ENCODE measurements at regions not wholly inside any gene's neighbourhood (a gene's known extent, or its start where the extent isn't known, plus 50 kb on each side); places are given as distances from the start of the nearest gene placed in this dataset.

DNA sequence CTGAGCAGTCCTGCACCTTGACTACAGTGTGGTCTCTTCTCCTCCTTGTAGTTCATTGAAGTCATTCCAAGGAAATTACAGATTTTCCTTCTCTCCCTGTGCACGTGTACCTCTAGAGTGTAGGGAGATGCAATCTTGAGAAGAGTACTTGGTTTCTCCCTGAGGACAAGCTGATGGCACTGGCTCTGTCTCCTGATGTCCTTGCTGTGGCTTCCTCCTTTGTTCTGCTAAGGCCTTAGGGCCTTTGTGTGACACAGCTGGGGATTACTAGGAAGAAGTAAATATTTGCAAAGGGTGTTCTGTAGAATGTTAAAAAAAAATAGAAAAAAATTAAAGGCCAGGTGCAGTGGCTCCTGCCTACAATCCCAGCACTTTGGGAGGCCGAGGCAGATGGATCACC lies 66.2 kb upstream of the APOBEC4 start:
- H3K27ac ChIP-seq (ENCODE audit: extremely low read length, insufficient read depth, low read length): no peak overlapping the region
- DNase-seq (ENCODE audit: low spot score) (no peak), ATAC-seq (no peak), FAIRE-seq (no peak)
- H3K4me3 ChIP-seq (replicated peaks in 1 of 3; ENCODE audit: insufficient read depth in 1 of 3, low read depth in 2 of 3, low read length in 3 of 3): no peak overlapping the region
- H3K79me2 ChIP-seq (ENCODE audit: insufficient read depth, low read length): no peaks in the 10 kb centered on the region
- intact Hi-C loops (cut with micrococcal nuclease; ENCODE audit: unreplicated experiment): no loop called here
- no peaks in the 10 kb centered on the region for H3K4me1 ChIP-seq (ENCODE audit: insufficient read depth, low read length)
- WGBS (ENCODE audit: low lambda C conversion rate): 87% methylated on average over 2 of the region's 2 CpGs
- H3K4me2 ChIP-seq (ENCODE audit: low read depth, low read length): no peak overlapping the region
- no peaks in the 10 kb centered on the region for H4K20me1 ChIP-seq (ENCODE audit: insufficient read depth, low read length)
- BruUV-seq (replicated peaks): no TSS peak
- POLR2A ChIA-PET: no interaction called here
- H2AFZ ChIP-seq (ENCODE audit: low read length): no peak overlapping the region
- H3K9ac ChIP-seq (ENCODE audit: insufficient read depth, low read depth, low read length): no peak overlapping the region
- H3K36me3 ChIP-seq (replicated peaks in 1 of 2; ENCODE audit: control insufficient read depth in 1 of 2, insufficient read depth in 2 of 2, low read length in 2 of 2): no peaks in the 10 kb centered on the region
- H3K9me3 ChIP-seq (ENCODE audit: low read length): no peaks in the 10 kb centered on the region
- no peaks in the 10 kb centered on the region for H3K27me3 ChIP-seq (ENCODE audit: control insufficient read depth in 1 of 2, insufficient read depth in 2 of 2, low read length in 2 of 2)
- CTCF ChIA-PET (ENCODE audit: low intra/inter-chr PET ratio, low total read pairs): no interaction called here
- in situ Hi-C loops (cut with HindIII; ENCODE audit: extremely low pct_ligation_motif_present, low pct_unique_long_range_greater_than_20kb): no loop called here
- TF ChIP-seq BRD4 (CRISPR knock-in tag; IDR thresholded peaks at IDR 0.05) (no peak), SKI (IDR thresholded peaks at IDR 0.05; ENCODE audit: partially characterized antibody) (no peak), POLR2AphosphoS5 (IDR thresholded peaks at IDR 0.05; ENCODE audit: low read depth, low read length) (no peak), SIN3A (IDR thresholded peaks at IDR 0.05; ENCODE audit: borderline replicate concordance, low read depth, low read length) (no peak), NCOA2 (CRISPR knock-in tag; IDR thresholded peaks at IDR 0.05) (no peak), ZNF224 (CRISPR knock-in tag; IDR thresholded peaks at IDR 0.05) (no peak), RBAK (CRISPR knock-in tag; IDR thresholded peaks at IDR 0.05) (no peak), GTF3A (CRISPR knock-in tag; conservative IDR thresholded peaks at IDR 0.05) (no peak), ZNF543 (CRISPR knock-in tag; IDR thresholded peaks at IDR 0.05) (no peak), PITX1 (CRISPR knock-in tag; IDR thresholded peaks at IDR 0.05) (no peak), POLR2A (IDR thresholded peaks at IDR 0.05; ENCODE audit: insufficient read depth in 1 of 2, low read depth in 2 of 2, low read length in 2 of 2) (no peak), ZNF232 (CRISPR knock-in tag; IDR thresholded peaks at IDR 0.05; ENCODE audit: borderline replicate concordance) (no peak), ZFP1 (CRISPR knock-in tag; IDR thresholded peaks at IDR 0.05) (no peak), ZNF7 (CRISPR knock-in tag; IDR thresholded peaks at IDR 0.05) (no peak)
- TF ChIP-seq, protein P1, sequence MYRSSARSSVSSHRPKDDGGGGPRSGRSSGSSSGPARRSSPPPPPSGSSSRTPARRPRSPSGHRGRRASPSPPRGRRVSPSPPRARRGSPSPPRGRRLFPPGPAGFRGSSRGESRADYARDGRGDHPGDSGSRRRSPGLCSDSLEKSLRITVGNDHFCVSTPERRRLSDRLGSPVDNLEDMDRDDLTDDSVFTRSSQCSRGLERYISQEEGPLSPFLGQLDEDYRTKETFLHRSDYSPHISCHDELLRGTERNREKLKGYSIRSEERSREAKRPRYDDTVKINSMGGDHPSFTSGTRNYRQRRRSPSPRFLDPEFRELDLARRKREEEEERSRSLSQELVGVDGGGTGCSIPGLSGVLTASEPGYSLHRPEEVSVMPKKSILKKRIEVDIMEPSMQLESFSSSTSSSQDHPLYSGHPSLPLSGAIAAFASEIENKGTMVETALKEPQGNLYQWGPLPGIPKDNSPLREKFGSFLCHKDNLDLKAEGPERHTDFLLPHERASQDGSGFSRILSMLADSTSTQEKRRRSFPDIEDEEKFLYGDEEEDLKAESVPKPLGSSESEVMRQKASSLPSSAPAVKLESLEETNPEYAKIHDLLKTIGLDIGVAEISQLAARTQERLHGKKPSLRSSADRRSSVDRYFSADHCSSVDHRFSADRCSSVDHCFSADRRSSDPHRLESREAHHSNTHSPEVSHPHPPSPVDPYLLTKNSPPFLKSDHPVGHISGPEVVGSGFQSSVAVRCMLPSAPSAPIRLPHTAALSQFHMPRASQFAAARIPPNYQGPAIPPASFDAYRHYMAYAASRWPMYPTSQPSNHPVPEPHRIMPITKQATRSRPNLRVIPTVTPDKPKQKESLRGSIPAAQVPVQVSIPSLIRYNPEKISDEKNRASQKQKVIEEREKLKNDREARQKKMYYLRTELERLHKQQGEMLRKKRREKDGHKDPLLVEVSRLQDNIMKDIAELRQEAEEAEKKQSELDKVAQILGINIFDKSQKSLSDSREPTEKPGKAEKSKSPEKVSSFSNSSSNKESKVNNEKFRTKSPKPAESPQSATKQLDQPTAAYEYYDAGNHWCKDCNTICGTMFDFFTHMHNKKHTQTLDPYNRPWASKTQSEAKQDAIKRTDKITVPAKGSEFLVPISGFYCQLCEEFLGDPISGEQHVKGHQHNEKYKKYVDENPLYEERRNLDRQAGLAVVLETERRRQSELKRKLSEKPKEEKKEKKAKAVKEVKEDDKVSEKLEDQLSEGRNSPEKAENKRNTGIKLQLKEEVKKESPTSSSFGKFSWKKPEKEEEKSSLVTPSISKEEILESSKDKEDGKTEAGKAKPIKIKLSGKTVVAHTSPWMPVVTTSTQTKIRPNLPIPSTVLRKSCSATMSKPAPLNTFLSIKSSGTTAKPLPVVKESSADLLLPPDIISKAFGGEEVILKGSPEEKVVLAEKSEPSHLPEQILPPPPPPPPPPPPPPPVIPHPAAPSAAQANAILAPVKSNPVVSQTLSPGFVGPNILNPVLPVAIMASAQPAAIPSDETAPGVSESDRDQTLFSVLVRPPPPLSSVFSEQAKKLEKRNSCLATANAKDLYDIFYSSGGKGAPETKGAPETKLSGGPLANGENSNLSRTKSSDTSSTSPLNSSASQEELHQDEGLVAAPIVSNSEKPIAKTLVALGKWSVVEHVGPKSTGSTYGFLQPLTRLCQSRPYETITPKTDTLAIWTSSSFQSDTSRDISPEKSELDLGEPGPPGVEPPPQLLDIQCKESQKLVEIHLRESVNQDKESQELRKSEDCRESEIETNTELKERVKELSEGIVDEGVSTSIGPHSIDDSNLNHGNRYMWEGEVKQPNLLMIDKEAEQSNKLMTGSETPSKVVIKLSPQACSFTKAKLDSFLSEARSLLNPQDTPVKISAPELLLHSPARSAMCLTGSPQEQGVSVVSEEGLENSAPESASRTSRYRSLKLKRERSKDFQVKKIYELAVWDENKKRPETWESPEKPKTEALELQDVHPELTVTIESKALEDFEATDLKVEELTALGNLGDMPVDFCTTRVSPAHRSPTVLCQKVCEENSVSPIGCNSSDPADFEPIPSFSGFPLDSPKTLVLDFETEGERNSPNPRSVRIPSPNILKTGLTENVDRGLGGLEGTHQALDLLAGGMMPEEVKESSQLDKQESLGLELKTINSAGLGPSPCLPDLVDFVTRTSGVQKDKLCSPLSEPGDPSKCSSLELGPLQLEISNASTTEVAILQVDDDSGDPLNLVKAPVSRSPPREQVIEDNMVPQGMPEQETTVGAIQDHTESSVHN (CRISPR knock-in tag; IDR thresholded peaks at IDR 0.05): no peak
- TF ChIP-seq, protein P2, sequence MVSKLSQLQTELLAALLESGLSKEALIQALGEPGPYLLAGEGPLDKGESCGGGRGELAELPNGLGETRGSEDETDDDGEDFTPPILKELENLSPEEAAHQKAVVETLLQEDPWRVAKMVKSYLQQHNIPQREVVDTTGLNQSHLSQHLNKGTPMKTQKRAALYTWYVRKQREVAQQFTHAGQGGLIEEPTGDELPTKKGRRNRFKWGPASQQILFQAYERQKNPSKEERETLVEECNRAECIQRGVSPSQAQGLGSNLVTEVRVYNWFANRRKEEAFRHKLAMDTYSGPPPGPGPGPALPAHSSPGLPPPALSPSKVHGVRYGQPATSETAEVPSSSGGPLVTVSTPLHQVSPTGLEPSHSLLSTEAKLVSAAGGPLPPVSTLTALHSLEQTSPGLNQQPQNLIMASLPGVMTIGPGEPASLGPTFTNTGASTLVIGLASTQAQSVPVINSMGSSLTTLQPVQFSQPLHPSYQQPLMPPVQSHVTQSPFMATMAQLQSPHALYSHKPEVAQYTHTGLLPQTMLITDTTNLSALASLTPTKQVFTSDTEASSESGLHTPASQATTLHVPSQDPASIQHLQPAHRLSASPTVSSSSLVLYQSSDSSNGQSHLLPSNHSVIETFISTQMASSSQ (IDR thresholded peaks at IDR 0.05; ENCODE audit: low read depth): no peak
- TF ChIP-seq, protein P2 (CRISPR knock-in tag; IDR thresholded peaks at IDR 0.05; ENCODE audit: borderline replicate concordance): no peak

Data from HepG2 (cell line).